Mesenchymal stem cell (in vitro differentiated cells and primary cell): ENCODE measurements at regions not wholly inside any gene's neighbourhood (a gene's known extent, or its start where the extent isn't known, plus 50 kb on each side); places are given as distances from the start of the nearest gene placed in this dataset.

Experiments
- DNase-seq: peaks from one replicate; pipeline ENCODE4 v3.0.0-alpha.2; 2013
- H2AFZ ChIP-seq: one replicate; pipeline ENCODE4 v1.6.1; 2013; ENCODE audit warnings: low read depth, mild to moderate bottlenecking, control low read depth, inconsistent platforms, low read length, moderate library complexity
- H2AK5ac ChIP-seq: 2 replicates; pipeline ENCODE4 v1.6.1; 2013; ENCODE audit warnings: low read length, moderate library complexity, mild to moderate bottlenecking, inconsistent platforms; ENCODE audit not compliant: severe bottlenecking
- H2BK120ac ChIP-seq: one replicate; pipeline ENCODE4 v1.6.1; 2013; ENCODE audit warnings: low read depth, mild to moderate bottlenecking, inconsistent platforms, low read length, moderate library complexity
- H2BK12ac ChIP-seq, 2 experiments: one replicate each; pipeline ENCODE4 v1.6.1; 2013; ENCODE audit warnings: inconsistent platforms in 2 of 2, low read length in 2 of 2, mild to moderate bottlenecking in 2 of 2, moderate library complexity in 2 of 2, control low read depth in 1 of 2
- H2BK15ac ChIP-seq: one replicate; pipeline ENCODE4 v1.6.1; 2013; ENCODE audit warnings: mild to moderate bottlenecking, low read depth, inconsistent platforms; ENCODE audit not compliant: poor library complexity, severe bottlenecking
- H2BK5ac ChIP-seq: 2 replicates; pipeline ENCODE4 v1.6.1; 2013; ENCODE audit warnings: low read depth, mild to moderate bottlenecking, low read length, control low read depth, inconsistent platforms; ENCODE audit not compliant: poor library complexity, severe bottlenecking
- H3K14ac ChIP-seq, 2 experiments: one replicate each; pipeline ENCODE4 v1.6.1; 2013; ENCODE audit warnings: inconsistent platforms in 2 of 2, low read length in 2 of 2, control low read depth in 1 of 2, mild to moderate bottlenecking in 1 of 2, moderate library complexity in 1 of 2
- H3K18ac ChIP-seq, 2 experiments: one replicate each; pipeline ENCODE4 v1.6.1; 2013; ENCODE audit warnings: inconsistent platforms in 2 of 2, low read length in 2 of 2, control low read depth in 1 of 2, low read depth in 1 of 2, mild to moderate bottlenecking in 1 of 2
- H3K23ac ChIP-seq, 2 experiments: one replicate each; pipeline ENCODE4 v1.6.1; 2013; ENCODE audit warnings: inconsistent platforms in 2 of 2, low read length in 2 of 2, mild to moderate bottlenecking in 2 of 2, moderate library complexity in 2 of 2, control low read depth in 1 of 2
- H3K27ac ChIP-seq: 2 replicates; pipeline ENCODE4 v1.5.1; 2013; ENCODE audit warnings: mild to moderate bottlenecking, moderate library complexity, low read length, control low read depth, inconsistent platforms; ENCODE audit not compliant: poor library complexity, severe bottlenecking
- H3K27me3 ChIP-seq, 2 experiments: 2 replicates each; pipeline versions ENCODE4 v1.6.1 to v1.7.0; 2013; ENCODE audit warnings: low read length in 2 of 2, mild to moderate bottlenecking in 2 of 2, moderate library complexity in 2 of 2, control low read depth in 1 of 2, inconsistent platforms in 1 of 2; ENCODE audit not compliant: control insufficient read depth in 1 of 2, insufficient read depth in 1 of 2
- H3K36me3 ChIP-seq, 2 experiments: 2 replicates each; pipeline versions ENCODE4 v1.6.1 to v1.7.0; 2013; ENCODE audit warnings: low read length in 2 of 2, control low read depth in 1 of 2, inconsistent platforms in 1 of 2, low read depth in 1 of 2, mild to moderate bottlenecking in 1 of 2; ENCODE audit not compliant: insufficient read depth in 2 of 2, control insufficient read depth in 1 of 2
- H3K4ac ChIP-seq, 2 experiments: one replicate each; pipeline ENCODE4 v1.6.1; 2013; ENCODE audit warnings: inconsistent platforms in 2 of 2, low read length in 2 of 2, mild to moderate bottlenecking in 2 of 2, moderate library complexity in 2 of 2, control low read depth in 1 of 2, low read depth in 1 of 2
- H3K4me1 ChIP-seq: 2 replicates; pipeline ENCODE4 v1.6.1; 2013; ENCODE audit warnings: low read depth, low read length, control low read depth; ENCODE audit not compliant: control insufficient read depth, insufficient read depth
- H3K4me2 ChIP-seq: 2 replicates; pipeline ENCODE4 v1.6.1; 2013; ENCODE audit warnings: low read length, mild to moderate bottlenecking, inconsistent platforms; ENCODE audit not compliant: poor library complexity, severe bottlenecking
- H3K4me3 ChIP-seq, 2 experiments: 2 replicates each; pipeline versions ENCODE4 v1.5.1 to v1.7.0; 2013; ENCODE audit warnings: low read length in 2 of 2, mild to moderate bottlenecking in 2 of 2, control low read depth in 1 of 2, low read depth in 1 of 2; ENCODE audit not compliant: insufficient read depth in 1 of 2
- H3K79me1 ChIP-seq: replicated peaks from 2 replicates; pipeline ENCODE4 v1.6.1; 2013; ENCODE audit warnings: mild to moderate bottlenecking, control low read depth, low read length, inconsistent platforms; ENCODE audit not compliant: poor library complexity, severe bottlenecking
- H3K9ac ChIP-seq: 2 replicates; pipeline ENCODE4 v1.7.0; 2013; ENCODE audit warnings: mild to moderate bottlenecking, low read length, moderate library complexity
- H3K9me3 ChIP-seq: 2 replicates; pipeline ENCODE4 v1.7.0; 2013; ENCODE audit warnings: mild to moderate bottlenecking, low read length; ENCODE audit not compliant: control insufficient read depth
- H4K8ac ChIP-seq: one replicate; pipeline ENCODE4 v1.6.1; 2013; ENCODE audit warnings: inconsistent platforms, mild to moderate bottlenecking, low read length, moderate library complexity
- H4K91ac ChIP-seq: one replicate; pipeline ENCODE4 v1.6.1; 2013; ENCODE audit warnings: mild to moderate bottlenecking, low read length, inconsistent platforms
- WGBS: methylation state at CpG from one replicate; pipeline ENCODE4 v1.1.7; 2013; ENCODE audit warnings: mixed read lengths; 5-methylcytosine and 5-hydroxymethylcytosine counted together

DNA sequence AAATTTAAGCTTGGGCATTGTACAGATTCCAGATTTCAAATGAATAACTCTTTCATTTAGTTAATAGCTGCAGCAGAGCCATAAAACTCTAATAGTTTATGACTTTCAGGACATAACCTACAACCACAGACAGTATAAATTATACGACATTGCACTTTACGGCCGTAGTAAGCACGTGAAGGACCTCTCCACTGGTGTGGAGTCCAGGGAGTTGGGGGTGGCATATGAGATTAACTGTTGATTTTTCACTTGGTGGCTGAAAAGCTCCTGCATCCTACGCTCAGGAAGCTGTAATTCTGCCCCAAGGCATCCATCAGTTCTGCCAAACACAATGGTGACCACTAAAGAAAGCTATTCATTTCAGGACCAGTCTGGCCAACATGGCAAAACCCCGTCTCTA, 376.2 kb downstream of the SOX11 start:
- no peak overlapping the region for H2BK15ac ChIP-seq
- H3K4me3 ChIP-seq: no peak overlapping the region
- no peak overlapping the region for H3K27ac ChIP-seq
- H2AFZ ChIP-seq: no peak overlapping the region
- H3K79me1 ChIP-seq: no peaks in the 10 kb centered on the region
- no peak overlapping the region for H3K4me2 ChIP-seq
- no peaks in the 10 kb centered on the region for H3K36me3 ChIP-seq
- no peak overlapping the region for H2BK12ac ChIP-seq
- no peaks in the 10 kb centered on the region for H3K9me3 ChIP-seq
- 54% methylated on average over 3 of the region's 6 CpGs for WGBS
- H3K18ac ChIP-seq: no peak overlapping the region
- no peak overlapping the region for H4K8ac ChIP-seq
- no peak overlapping the region for H3K23ac ChIP-seq
- no peaks in the 10 kb centered on the region for H3K4me1 ChIP-seq
- no peak overlapping the region for H3K9ac ChIP-seq
- no peak overlapping the region for H4K91ac ChIP-seq
- H3K27me3 ChIP-seq: no peaks in the 10 kb centered on the region
- H3K14ac ChIP-seq: no peak overlapping the region
- no peak overlapping the region for H2BK120ac ChIP-seq
- no peak overlapping the region for H2AK5ac ChIP-seq
- H3K4ac ChIP-seq: no peak overlapping the region
- DNase-seq: no peak
- no peak overlapping the region for H2BK5ac ChIP-seq

DNA sequence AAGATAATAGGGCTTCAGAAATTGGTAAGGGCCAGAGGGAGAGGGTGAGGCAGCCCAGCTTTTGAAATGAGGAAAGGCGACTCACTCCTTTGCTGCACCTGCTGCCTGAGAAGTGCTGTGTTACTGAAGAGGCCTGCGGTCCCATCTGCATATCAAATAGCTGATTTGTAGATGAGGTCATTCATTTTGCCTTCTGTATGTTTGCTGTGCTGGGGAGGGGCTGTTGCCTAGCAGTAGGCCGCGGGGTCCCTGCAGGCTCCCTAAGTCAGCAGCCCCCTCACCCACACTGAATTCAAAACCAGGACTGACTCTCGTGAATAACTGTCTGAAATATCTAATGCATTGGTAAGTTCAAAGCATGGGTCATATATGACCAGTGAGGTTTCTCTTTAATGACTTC, 377.2 kb downstream of the SOX11 start:
- 39% methylated on average over 3 of the region's 5 CpGs for WGBS
- H2BK120ac ChIP-seq: no peak overlapping the region
- H3K4me2 ChIP-seq: no peak overlapping the region
- no peaks in the 10 kb centered on the region for H3K79me1 ChIP-seq
- no peak overlapping the region for H3K23ac ChIP-seq
- no peaks in the 10 kb centered on the region for H3K36me3 ChIP-seq
- no peak overlapping the region for H3K14ac ChIP-seq
- H4K8ac ChIP-seq: no peak overlapping the region
- H3K9me3 ChIP-seq: no peaks in the 10 kb centered on the region
- no peak overlapping the region for H2AFZ ChIP-seq
- no peak overlapping the region for H2BK5ac ChIP-seq
- H3K27ac ChIP-seq: no peak overlapping the region
- no peak overlapping the region for H3K4ac ChIP-seq
- no peak overlapping the region for H4K91ac ChIP-seq
- DNase-seq: no peak
- H2BK15ac ChIP-seq: no peak overlapping the region
- no peak overlapping the region for H3K4me3 ChIP-seq
- no peaks in the 10 kb centered on the region for H3K27me3 ChIP-seq
- H2BK12ac ChIP-seq: no peak overlapping the region
- no peak overlapping the region for H2AK5ac ChIP-seq
- no peak overlapping the region for H3K18ac ChIP-seq
- no peak overlapping the region for H3K9ac ChIP-seq
- H3K4me1 ChIP-seq: no peaks in the 10 kb centered on the region

DNA sequence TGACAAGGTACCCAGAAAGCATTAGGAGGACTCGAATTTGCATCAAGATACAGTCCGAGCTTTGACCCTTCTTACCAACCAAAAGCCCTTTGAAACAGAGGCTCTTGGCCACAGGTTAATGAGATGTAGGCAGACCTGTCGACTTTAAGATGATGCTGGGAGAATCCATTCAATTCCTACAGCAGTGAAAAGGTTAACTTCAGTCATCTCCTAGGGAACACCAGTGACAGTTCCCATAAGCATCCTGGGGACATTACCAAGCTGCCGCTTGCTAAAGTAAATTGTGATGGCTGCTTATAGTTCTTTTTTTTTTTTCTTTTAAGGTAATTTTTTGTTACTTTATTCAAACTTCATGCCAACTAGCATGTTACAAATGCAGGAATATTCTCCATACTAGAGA, 379.3 kb downstream of the SOX11 start:
- Histone ChIP-seq H3K4me2 (no peak overlapping the region), H2BK15ac (no peak overlapping the region), H3K23ac (no peak overlapping the region), H3K4me1 (no peaks in the 10 kb centered on the region), H3K79me1 (no peaks in the 10 kb centered on the region), H3K27me3 (no peaks in the 10 kb centered on the region), H4K91ac (no peak overlapping the region), H2AFZ (no peak overlapping the region), H3K14ac (no peak overlapping the region), H2AK5ac (no peak overlapping the region), H2BK120ac (no peak overlapping the region), H3K27ac (no peak overlapping the region), H2BK5ac (no peak overlapping the region), H3K9ac (no peak overlapping the region), H3K4me3 (no peak overlapping the region), H2BK12ac (no peak overlapping the region), H3K18ac (no peak overlapping the region), H3K9me3 (no peaks in the 10 kb centered on the region), H4K8ac (no peak overlapping the region), H3K36me3 (no peaks in the 10 kb centered on the region), H3K4ac (no peak overlapping the region)
- no peak for DNase-seq
- WGBS: 70% methylated on average over 3 of the region's 4 CpGs

DNA sequence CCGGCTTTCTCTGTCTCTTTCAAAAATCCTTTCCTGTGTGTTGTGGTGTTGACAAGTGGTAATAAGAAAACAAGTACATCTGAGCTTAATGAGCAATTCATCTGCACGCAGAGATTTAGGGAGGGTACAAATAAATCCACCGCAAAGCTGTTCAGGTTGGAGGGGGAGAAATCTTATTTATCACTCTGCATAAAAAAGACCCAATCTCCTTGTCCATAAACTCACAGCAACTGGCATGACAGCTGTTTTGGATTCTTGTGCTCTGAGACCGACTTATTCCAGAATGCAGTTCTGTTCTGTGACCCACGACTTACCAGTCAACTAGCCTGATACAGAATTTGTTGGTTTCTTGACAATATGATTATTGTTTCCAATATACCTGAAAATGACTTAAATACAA, 380.1 kb downstream of the SOX11 start:
- Histone ChIP-seq H3K23ac (no peak overlapping the region), H2BK120ac (no peak overlapping the region), H4K91ac (no peak overlapping the region), H3K4ac (no peak overlapping the region), H2AFZ (no peak overlapping the region), H2BK12ac (no peak overlapping the region), H3K4me3 (no peak overlapping the region), H3K18ac (no peak overlapping the region), H3K14ac (no peak overlapping the region), H3K36me3 (no peaks in the 10 kb centered on the region), H2BK5ac (no peak overlapping the region), H2AK5ac (no peak overlapping the region), H2BK15ac (no peak overlapping the region), H3K4me2 (no peak overlapping the region), H4K8ac (no peak overlapping the region), H3K27me3 (no peaks in the 10 kb centered on the region), H3K4me1 (no peaks in the 10 kb centered on the region), H3K79me1 (no peaks in the 10 kb centered on the region), H3K9me3 (no peaks in the 10 kb centered on the region), H3K9ac (no peak overlapping the region), H3K27ac (no peak overlapping the region)
- DNase-seq: no peak
- WGBS: 77% methylated on average over 3 of the region's 5 CpGs
